Endothelial cell of umbilical vein (primary cell): ENCODE measurements at regions not wholly inside any gene's neighbourhood (a gene's known extent, or its start where the extent isn't known, plus 50 kb on each side); places are given as distances from the start of the nearest gene placed in this dataset.

Experiments
- BruUV-seq: library from RNA; stranded (reverse); fragments of 400-500 nt; replicated peaks from 2 replicates; lab custom pipeline; 2021; lab: Mats Ljungman, UMichigan
- CTCF ChIA-PET: fragments of 300-600, 350-600 bp; sonication (Branson Sonifier 250); formaldehyde crosslinking; loops from one replicate; lab custom pipeline; 2021; ENCODE audit warnings: antibody characterized with exemption, inconsistent platforms; lab: Charles Lee
- POLR2A ChIA-PET: fragments of 300-600, 350-600 bp; sonication (Branson Sonifier 250); formaldehyde crosslinking; loops from one replicate; lab custom pipeline; 2021; ENCODE audit warnings: antibody characterized with exemption, inconsistent platforms; lab: Charles Lee
- DNase-seq: peaks from one replicate; pipeline ENCODE4 v3.0.0-alpha.2; 2011; ENCODE audit warnings: low read depth, low spot score
- FAIRE-seq: peaks from 2 replicates; lab custom pipeline; 2011; peaks lifted over from hg19 to GRCh38; lab: Jason Lieb, UNC
- H2AFZ ChIP-seq: 2 replicates; pipeline ENCODE4 v1.6.0; 2012; ENCODE audit warnings: low read depth, low read length, control low read depth, inconsistent platforms
- H3K27ac ChIP-seq: 2 replicates; pipeline ENCODE4 v1.5.1; 2011; ENCODE audit warnings: low read depth, mild to moderate bottlenecking, control low read depth, low read length, moderate library complexity; ENCODE audit not compliant: insufficient read depth
- H3K27me3 ChIP-seq, 2 experiments: 2 replicates each; pipeline versions ENCODE4 v1.6.0 to v1.6.1; 2011; ENCODE audit warnings: low read length in 2 of 2, mixed read lengths in 1 of 2; ENCODE audit not compliant: control insufficient read depth in 2 of 2, insufficient read depth in 2 of 2
- H3K36me3 ChIP-seq, 2 experiments: 2 replicates in 1 of 2; 3 replicates in 1 of 2; pipeline ENCODE4 v1.5.1; 2011; ENCODE audit warnings: low read length in 2 of 2, mild to moderate bottlenecking in 1 of 2, moderate library complexity in 1 of 2; ENCODE audit not compliant: control insufficient read depth in 2 of 2, insufficient read depth in 2 of 2; ENCODE audit errors: extremely low read depth in 1 of 2
- H3K4me1 ChIP-seq: 3 replicates; pipeline ENCODE4 v1.5.1; 2011; ENCODE audit warnings: mild to moderate bottlenecking, low read length; ENCODE audit not compliant: control insufficient read depth, insufficient read depth; ENCODE audit errors: extremely low read depth
- H3K4me2 ChIP-seq: 2 replicates; pipeline ENCODE4 v1.6.1; 2011; ENCODE audit warnings: low read length, control low read depth, mixed read lengths; ENCODE audit not compliant: insufficient read depth
- H3K4me3 ChIP-seq, 3 experiments: fragments of 200-600 bp in 1 of 3; sonication (generic), shearing (Covaris generic) in 1 of 3; replicated peaks in 1 of 3; 2 replicates each; pipeline ENCODE4 v1.5.1; 2011 to 2016; ENCODE audit warnings: control low read depth in 3 of 3, low read length in 3 of 3, mild to moderate bottlenecking in 2 of 3, inconsistent platforms in 1 of 3, low read depth in 1 of 3, moderate library complexity in 1 of 3; ENCODE audit not compliant: insufficient read depth in 1 of 3
- H3K79me2 ChIP-seq: 2 replicates; pipeline ENCODE4 v1.6.0; 2012; ENCODE audit warnings: low read length, inconsistent platforms; ENCODE audit not compliant: control insufficient read depth, insufficient read depth
- H3K9ac ChIP-seq: replicated peaks from 2 replicates; pipeline ENCODE3; 2011; ENCODE audit warnings: low read length, control low read depth; ENCODE audit not compliant: insufficient read depth; ENCODE audit errors: extremely low read depth
- H3K9me1 ChIP-seq: replicated peaks from 3 replicates; pipeline ENCODE4 v1.6.0; 2011; ENCODE audit warnings: mild to moderate bottlenecking, low read length; ENCODE audit not compliant: control insufficient read depth, insufficient read depth; ENCODE audit errors: extremely low read depth
- H3K9me3 ChIP-seq: replicated peaks from 2 replicates; pipeline ENCODE4 v1.5.1; 2012; ENCODE audit warnings: low read length, inconsistent platforms; ENCODE audit not compliant: control insufficient read depth, insufficient read depth
- H4K20me1 ChIP-seq: replicated peaks from 2 replicates; pipeline ENCODE3; 2011; ENCODE audit warnings: mild to moderate bottlenecking, low read length; ENCODE audit not compliant: control insufficient read depth, insufficient read depth; ENCODE audit errors: extremely low read depth
- CTCF ChIP-seq, 2 donors: IDR thresholded peaks; 1 replicate in 1 of 2; 2 replicates in 1 of 2; pipeline ENCODE4 v1.5.1; 2011; ENCODE audit warnings: low read length in 2 of 2, mild to moderate bottlenecking in 2 of 2, moderate library complexity in 2 of 2, control low read depth in 1 of 2, inconsistent platforms in 1 of 2, low read depth in 1 of 2; ENCODE audit not compliant: insufficient read depth in 1 of 2; ENCODE audit errors: extremely low read depth in 1 of 2
- EZH2 ChIP-seq: IDR thresholded peaks from 2 replicates; pipeline ENCODE4 v1.6.1; 2012; ENCODE audit warnings: borderline replicate concordance, low read depth, mild to moderate bottlenecking, moderate library complexity, low read length, inconsistent platforms; ENCODE audit not compliant: severe bottlenecking
- FOS ChIP-seq: IDR thresholded peaks from 2 replicates; pipeline ENCODE4 v1.6.1; 2011; ENCODE audit warnings: mild to moderate bottlenecking, low read length, moderate library complexity, borderline replicate concordance; ENCODE audit not compliant: insufficient read depth
- GATA2 ChIP-seq: IDR thresholded peaks from 2 replicates; pipeline ENCODE4 v1.7.0; 2011; ENCODE audit warnings: low read depth, mild to moderate bottlenecking, moderate library complexity, mixed read lengths, low read length; ENCODE audit not compliant: insufficient read length, insufficient read depth
- JUN ChIP-seq: IDR thresholded peaks from 2 replicates; pipeline ENCODE4 v1.6.1; 2011; ENCODE audit warnings: borderline replicate concordance, low read depth; ENCODE audit not compliant: insufficient read length, insufficient read depth
- MAX ChIP-seq: IDR thresholded peaks from 2 replicates; pipeline ENCODE4 v1.6.1; 2011; ENCODE audit not compliant: insufficient read depth, insufficient read length
- MYC ChIP-seq: IDR thresholded peaks from one replicate; pipeline ENCODE4 v1.6.1; 2011; ENCODE audit warnings: mild to moderate bottlenecking, low read depth, low read length
- POLR2A ChIP-seq: IDR thresholded peaks from 2 replicates; pipeline ENCODE4 v1.6.1; 2012; ENCODE audit warnings: low read depth, mild to moderate bottlenecking, control low read depth, low read length
- POLR2AphosphoS5 ChIP-seq: IDR thresholded peaks from 2 replicates; pipeline ENCODE4 v1.6.1; 2012; ENCODE audit warnings: low read depth, mild to moderate bottlenecking, control low read depth, low read length, moderate library complexity; ENCODE audit not compliant: insufficient read depth
- dilution Hi-C: fragments of 300-500 bp; cut with MboI; formaldehyde crosslinking; loops from one replicate; pipeline ENCODE4 v1.15.0; 2019; ENCODE audit warnings: low sequenced_read_pairs; ENCODE audit not compliant: extremely low pct_ligation_motif_present
- intact Hi-C: fragments of 100-400 bp; cut with micrococcal nuclease; formaldehyde crosslinking; loops from one replicate; pipeline ENCODE4 v1.10.0; 2022

DNA sequence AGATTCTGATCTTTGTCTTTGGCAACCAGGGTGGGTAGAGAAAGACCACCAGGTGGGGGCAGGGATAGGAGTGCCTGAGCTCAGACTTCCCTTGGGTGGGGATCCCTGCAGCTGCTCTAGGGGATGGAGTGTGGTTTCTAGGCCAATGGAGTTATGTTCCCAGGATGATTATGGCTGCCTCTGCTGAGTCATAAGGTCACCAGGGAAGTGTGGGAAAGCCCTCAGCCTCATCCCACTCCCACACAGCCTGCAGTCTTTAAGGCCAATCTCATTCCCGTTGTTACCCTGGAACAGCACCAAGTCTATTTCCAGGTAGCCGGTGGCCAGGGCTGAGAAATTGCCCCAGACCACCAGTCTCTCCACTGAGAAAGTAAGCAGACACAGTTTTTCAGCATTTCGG, 2269.3 kb upstream of the RAG2 start:
- Histone ChIP-seq H3K79me2 (no peaks in the 10 kb centered on the region), H4K20me1 (no peaks in the 10 kb centered on the region), H3K9me3 (peaks cover 2% of the 10 kb centered on the region), H3K4me1 (no peaks in the 10 kb centered on the region), H3K27me3 (no peaks in the 10 kb centered on the region), H3K9me1 (no peaks in the 10 kb centered on the region), H3K9ac (no peak overlapping the region), H3K4me2 (no peak overlapping the region), H2AFZ (no peak overlapping the region), H3K27ac (no peak overlapping the region), H3K36me3 (no peaks in the 10 kb centered on the region), H3K4me3 (no peak overlapping the region)
- intact Hi-C loops (no loop called here), dilution Hi-C loops (no loop called here)
- TF ChIP-seq EZH2 (no peak), POLR2A (no peak), GATA2 (no peak), FOS (no peak), POLR2AphosphoS5 (no peak), JUN (no peak), MYC (no peak), CTCF (IDR thresholded peaks at IDR 0.05; ENCODE audit: extremely low read depth in 1 of 2, insufficient read depth in 1 of 2, low read depth in 1 of 2, low read length in 2 of 2) (no peak), MAX (no peak)
- POLR2A ChIA-PET = no interaction called here
- DNase-seq (no peak), FAIRE-seq (no peak)
- CTCF ChIA-PET = no interaction called here
- no TSS peak for BruUV-seq
